WTC11 (cell line): ENCODE measurements at regions not wholly inside any gene's neighbourhood (a gene's known extent, or its start where the extent isn't known, plus 50 kb on each side); places are given as distances from the start of the nearest gene placed in this dataset.
"Not testable (repeated sequence)": the region's sequence is repeated elsewhere in the genome, so short reads cannot be mapped to it uniquely, and the experiment has no call there.

Experiments used
- ATF3 ChIP-seq: sonication (generic); formaldehyde crosslinking; conservative IDR thresholded peaks from 2 replicates; pipeline ENCODE4 v1.8.1; 2022; ENCODE audit warnings: mild to moderate bottlenecking, missing genetic modification reagents
- CTCF ChIP-seq: fragments of 200-600 bp; IDR thresholded peaks from 2 replicates; pipeline ENCODE4 v1.8.0; 2022; ENCODE audit warnings: antibody characterized with exemption
- E2F1 ChIP-seq: sonication (generic); formaldehyde crosslinking; IDR thresholded peaks from 2 replicates; pipeline ENCODE4 v1.8.0; 2022; ENCODE audit warnings: mild to moderate bottlenecking, missing genetic modification reagents
- E2F5 ChIP-seq: sonication (generic); formaldehyde crosslinking; IDR thresholded peaks from 2 replicates; pipeline ENCODE4 v1.8.1; 2022; ENCODE audit warnings: mild to moderate bottlenecking, moderate library complexity, missing genetic modification reagents
- FOXP4 ChIP-seq: sonication (generic); formaldehyde crosslinking; IDR thresholded peaks from 2 replicates; pipeline ENCODE4 v1.8.0; 2022; ENCODE audit warnings: mild to moderate bottlenecking, missing genetic modification reagents
- SP1 ChIP-seq: sonication (generic); formaldehyde crosslinking; conservative IDR thresholded peaks from 2 replicates; pipeline ENCODE4 v1.8.1; 2022; ENCODE audit warnings: missing genetic modification reagents

- not testable (repeated sequence) for TF ChIP-seq E2F5; CTCF; SP1 (CRISPR knock-in tag); ATF3 (CRISPR knock-in tag); E2F1 (CRISPR knock-in tag); FOXP4 (CRISPR knock-in tag)
Observed at GRCh38 chr7:119745280-119745679, 527.7 kb upstream of the KCND2 start.
